ENCODE measurements at regions not wholly inside any gene's neighbourhood (a gene's known extent, or its start where the extent isn't known, plus 50 kb on each side); places are given as distances from the start of the nearest gene placed in this dataset.

DNA sequence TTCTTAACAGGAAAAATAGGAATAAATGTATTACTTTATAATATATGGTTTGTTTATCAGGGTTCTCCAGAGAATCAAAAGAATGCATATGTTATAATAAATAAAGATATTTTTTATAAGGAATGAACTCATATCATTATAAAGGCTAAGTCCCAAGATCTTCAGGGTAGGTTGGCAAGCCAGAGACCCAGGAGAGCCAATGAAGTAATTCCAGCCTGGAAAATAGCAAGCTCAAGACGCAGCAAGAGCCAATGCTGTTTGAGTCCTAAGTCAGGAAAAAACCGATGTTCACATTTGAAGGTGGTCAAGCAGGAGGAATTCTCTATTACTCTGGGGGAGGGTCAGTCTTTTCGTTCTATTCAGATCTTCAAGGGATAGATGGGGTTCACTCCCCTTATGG, 490.0 kb downstream of the PCDH20 start:
- TF ChIP-seq, protein P1, sequence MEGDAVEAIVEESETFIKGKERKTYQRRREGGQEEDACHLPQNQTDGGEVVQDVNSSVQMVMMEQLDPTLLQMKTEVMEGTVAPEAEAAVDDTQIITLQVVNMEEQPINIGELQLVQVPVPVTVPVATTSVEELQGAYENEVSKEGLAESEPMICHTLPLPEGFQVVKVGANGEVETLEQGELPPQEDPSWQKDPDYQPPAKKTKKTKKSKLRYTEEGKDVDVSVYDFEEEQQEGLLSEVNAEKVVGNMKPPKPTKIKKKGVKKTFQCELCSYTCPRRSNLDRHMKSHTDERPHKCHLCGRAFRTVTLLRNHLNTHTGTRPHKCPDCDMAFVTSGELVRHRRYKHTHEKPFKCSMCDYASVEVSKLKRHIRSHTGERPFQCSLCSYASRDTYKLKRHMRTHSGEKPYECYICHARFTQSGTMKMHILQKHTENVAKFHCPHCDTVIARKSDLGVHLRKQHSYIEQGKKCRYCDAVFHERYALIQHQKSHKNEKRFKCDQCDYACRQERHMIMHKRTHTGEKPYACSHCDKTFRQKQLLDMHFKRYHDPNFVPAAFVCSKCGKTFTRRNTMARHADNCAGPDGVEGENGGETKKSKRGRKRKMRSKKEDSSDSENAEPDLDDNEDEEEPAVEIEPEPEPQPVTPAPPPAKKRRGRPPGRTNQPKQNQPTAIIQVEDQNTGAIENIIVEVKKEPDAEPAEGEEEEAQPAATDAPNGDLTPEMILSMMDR (IDR thresholded peaks at IDR 0.05): no peak
- no peak for TF ChIP-seq POLR2A (IDR thresholded peaks at IDR 0.05)

All from heart left ventricle (tissue), 13 donors.